Cardiac muscle cell (in vitro differentiated cells and primary cell): ENCODE measurements at regions not wholly inside any gene's neighbourhood (a gene's known extent, or its start where the extent isn't known, plus 50 kb on each side); places are given as distances from the start of the nearest gene placed in this dataset.

Experiments used
- DNase-seq, 2 donors: peaks; one replicate each; pipeline versions ENCODE4 v3.0.0 to v3.0.0-alpha.2; 2010 to 2017; ENCODE audit warnings: low read depth in 1 of 2, low spot score in 1 of 2
- H3K27ac ChIP-seq: fragments of 200-600 bp; sonication (generic); 2 replicates; pipeline ENCODE4 v1.5.1; 2016
- H3K27me3 ChIP-seq: fragments of 200-600 bp; sonication (generic); 2 replicates; pipeline ENCODE4 v1.6.0; 2016; ENCODE audit warnings: control low read depth
- H3K36me3 ChIP-seq: fragments of 200-600 bp; sonication (generic); 2 replicates; pipeline ENCODE4 v1.5.1; 2016; ENCODE audit warnings: control low read depth
- H3K4me1 ChIP-seq: fragments of 200-600 bp; sonication (generic); 2 replicates; pipeline ENCODE4 v1.8.1; 2017; ENCODE audit warnings: low read depth, mild to moderate bottlenecking, mixed run types
- H3K4me3 ChIP-seq: fragments of 200-600 bp; sonication (generic); 2 replicates; pipeline ENCODE4 v1.5.1; 2016; ENCODE audit warnings: mild to moderate bottlenecking
- H3K9me3 ChIP-seq: fragments of 200-600 bp; sonication (generic); 2 replicates; pipeline ENCODE4 v1.5.1; 2017; ENCODE audit warnings: low read depth, mild to moderate bottlenecking, control low read depth
- TF ChIP-seq, protein P1 (sequence below): IDR thresholded peaks from 2 replicates; pipeline ENCODE4 v1.5.1; 2012; ENCODE audit warnings: low read depth, mild to moderate bottlenecking, low read length

DNA sequence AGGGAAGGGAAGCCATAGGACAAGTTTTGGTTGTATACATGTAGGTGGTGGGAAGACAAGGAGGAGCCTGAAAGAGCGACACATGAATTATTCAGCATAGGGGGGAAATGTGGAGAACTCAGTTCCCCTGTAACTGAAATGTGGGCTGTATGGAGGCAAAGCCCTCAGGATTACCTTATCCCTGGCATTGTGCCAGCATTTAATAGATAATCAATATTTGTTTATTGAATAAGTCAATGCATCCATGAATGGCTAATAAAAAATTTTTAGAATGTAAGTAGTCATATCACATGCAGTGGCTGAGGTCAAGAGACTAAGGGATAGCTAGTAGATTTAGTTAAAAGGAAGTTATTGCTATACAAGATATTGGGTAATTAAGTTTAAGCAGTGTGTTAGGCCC is 232.4 kb downstream of the SNAPC1 start:
- no peaks in the 10 kb centered on the region for H3K36me3 ChIP-seq
- TF ChIP-seq, protein P1, sequence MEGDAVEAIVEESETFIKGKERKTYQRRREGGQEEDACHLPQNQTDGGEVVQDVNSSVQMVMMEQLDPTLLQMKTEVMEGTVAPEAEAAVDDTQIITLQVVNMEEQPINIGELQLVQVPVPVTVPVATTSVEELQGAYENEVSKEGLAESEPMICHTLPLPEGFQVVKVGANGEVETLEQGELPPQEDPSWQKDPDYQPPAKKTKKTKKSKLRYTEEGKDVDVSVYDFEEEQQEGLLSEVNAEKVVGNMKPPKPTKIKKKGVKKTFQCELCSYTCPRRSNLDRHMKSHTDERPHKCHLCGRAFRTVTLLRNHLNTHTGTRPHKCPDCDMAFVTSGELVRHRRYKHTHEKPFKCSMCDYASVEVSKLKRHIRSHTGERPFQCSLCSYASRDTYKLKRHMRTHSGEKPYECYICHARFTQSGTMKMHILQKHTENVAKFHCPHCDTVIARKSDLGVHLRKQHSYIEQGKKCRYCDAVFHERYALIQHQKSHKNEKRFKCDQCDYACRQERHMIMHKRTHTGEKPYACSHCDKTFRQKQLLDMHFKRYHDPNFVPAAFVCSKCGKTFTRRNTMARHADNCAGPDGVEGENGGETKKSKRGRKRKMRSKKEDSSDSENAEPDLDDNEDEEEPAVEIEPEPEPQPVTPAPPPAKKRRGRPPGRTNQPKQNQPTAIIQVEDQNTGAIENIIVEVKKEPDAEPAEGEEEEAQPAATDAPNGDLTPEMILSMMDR: no peak
- no peak for DNase-seq
- no peaks in the 10 kb centered on the region for H3K9me3 ChIP-seq
- no peaks in the 10 kb centered on the region for H3K4me1 ChIP-seq
- H3K27me3 ChIP-seq: no peaks in the 10 kb centered on the region
- H3K27ac ChIP-seq: no peak overlapping the region
- H3K4me3 ChIP-seq: no peak overlapping the region

- H3K36me3 ChIP-seq: no peaks in the 10 kb centered on the region
- no peaks in the 10 kb centered on the region for H3K27me3 ChIP-seq
- DNase-seq: no peak
- H3K4me1 ChIP-seq: no peaks in the 10 kb centered on the region
- no peak overlapping the region for H3K27ac ChIP-seq
- TF ChIP-seq, protein P1: no peak
- H3K4me3 ChIP-seq: no peak overlapping the region
- no peaks in the 10 kb centered on the region for H3K9me3 ChIP-seq
Measured at GRCh38 chr14:61996753-61997152, 234.5 kb downstream of the SNAPC1 start.

DNA sequence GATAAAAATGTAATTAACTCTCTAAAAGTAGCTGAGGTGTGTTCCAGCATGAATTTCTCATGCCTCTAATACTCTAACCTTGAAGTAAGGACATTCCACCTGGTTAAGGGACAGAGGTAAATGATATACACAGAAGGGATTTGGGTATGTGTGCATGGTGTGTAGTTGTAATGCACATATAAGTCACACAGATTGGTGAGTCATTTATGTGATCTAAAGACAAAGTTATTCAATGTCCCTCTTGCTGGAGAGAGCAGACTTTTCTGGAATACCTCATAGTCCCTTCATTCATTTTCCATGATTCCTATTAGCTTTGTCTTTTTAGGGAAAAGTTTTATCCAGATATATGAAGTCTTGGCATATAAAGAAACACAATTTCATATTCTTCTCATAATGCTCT is 234.9 kb downstream of the SNAPC1 start:
- H3K4me1 ChIP-seq: no peaks in the 10 kb centered on the region
- no peaks in the 10 kb centered on the region for H3K27me3 ChIP-seq
- no peak for DNase-seq
- H3K9me3 ChIP-seq: no peaks in the 10 kb centered on the region
- H3K36me3 ChIP-seq: no peaks in the 10 kb centered on the region
- no peak overlapping the region for H3K4me3 ChIP-seq
- TF ChIP-seq, protein P1: no peak
- H3K27ac ChIP-seq: no peak overlapping the region

DNA sequence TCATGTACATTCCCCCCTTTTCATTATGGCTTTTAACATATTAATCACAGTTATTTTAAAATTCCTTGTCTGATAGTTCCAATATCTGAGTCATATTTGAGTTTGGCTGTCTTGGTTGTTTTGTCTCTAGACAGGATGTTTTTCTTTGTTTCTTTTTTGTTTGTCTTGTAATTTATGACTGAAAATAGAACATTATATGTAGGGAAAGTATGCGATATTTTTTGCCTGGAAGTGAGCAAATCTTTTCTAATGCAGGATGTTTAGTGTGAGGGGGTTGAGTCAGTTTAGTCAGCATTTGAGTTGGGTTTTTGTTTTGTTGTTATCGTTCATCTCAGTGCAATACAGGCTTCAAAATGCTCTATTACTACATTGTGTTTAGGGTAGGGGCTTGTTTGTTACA is 239.7 kb downstream of the SNAPC1 start:
- DNase-seq: no peak
- Histone ChIP-seq H3K4me3 (no peak overlapping the region), H3K27ac (no peak overlapping the region), H3K27me3 (no peaks in the 10 kb centered on the region), H3K4me1 (no peaks in the 10 kb centered on the region), H3K9me3 (no peaks in the 10 kb centered on the region), H3K36me3 (no peaks in the 10 kb centered on the region)
- TF ChIP-seq, protein P1: no peak

- Histone ChIP-seq H3K36me3 (no peaks in the 10 kb centered on the region), H3K4me1 (no peaks in the 10 kb centered on the region), H3K27me3 (no peaks in the 10 kb centered on the region), H3K4me3 (no peak overlapping the region), H3K9me3 (no peaks in the 10 kb centered on the region), H3K27ac (no peak overlapping the region)
- TF ChIP-seq, protein P1: no peak
- DNase-seq: no peak
Measured at GRCh38 chr14:62002642-62003041, 240.4 kb downstream of the SNAPC1 start.

GRCh38 chr14:62003701-62004100 is 241.5 kb downstream of the SNAPC1 start:
- TF ChIP-seq, protein P1: no peak
- DNase-seq: no peak
- H3K36me3 ChIP-seq: no peaks in the 10 kb centered on the region
- H3K27me3 ChIP-seq: no peaks in the 10 kb centered on the region
- no peaks in the 10 kb centered on the region for H3K4me1 ChIP-seq
- H3K9me3 ChIP-seq: no peaks in the 10 kb centered on the region
- no peak overlapping the region for H3K4me3 ChIP-seq
- no peak overlapping the region for H3K27ac ChIP-seq
